ENCODE measurements at regions not wholly inside any gene's neighbourhood (a gene's known extent, or its start where the extent isn't known, plus 50 kb on each side); places are given as distances from the start of the nearest gene placed in this dataset.

- TF ChIP-seq CTCF (IDR thresholded peaks at IDR 0.05 in 4 of 5, conservative IDR thresholded peaks at IDR 0.05 in 1 of 5) (no peak), POLR2A (IDR thresholded peaks at IDR 0.05) (no peak)
These were observed 295.6 kb downstream of the FGFR2 start for GRCh38 chr10:121302541-121303180.

Measured in gastrocnemius medialis (tissue), 4 donors.